Lower lobe of right lung (tissue), 2 donors: ENCODE measurements at regions not wholly inside any gene's neighbourhood (a gene's known extent, or its start where the extent isn't known, plus 50 kb on each side); places are given as distances from the start of the nearest gene placed in this dataset.

Source experiments
- ATAC-seq, 2 donors: fragments of 200-7000 bp; cut with Tn5 transposase; one replicate each; pipeline ENCODE4 v1.9.1; 2020 to 2022; ENCODE audit warnings: mild to moderate bottlenecking in 2 of 2, moderate library complexity in 2 of 2
- DNase-seq: peaks from one replicate; pipeline ENCODE4 v3.0.0-alpha.2; 2020
- H3K27ac ChIP-seq: fragments of 200-600 bp; one replicate; pipeline ENCODE4 v1.8.0; 2022
- H3K27me3 ChIP-seq: fragments of 200-600 bp; one replicate; pipeline ENCODE4 v1.8.0; 2022; ENCODE audit warnings: low read depth
- H3K36me3 ChIP-seq: fragments of 200-600 bp; one replicate; pipeline ENCODE4 v1.8.0; 2022; ENCODE audit warnings: mild to moderate bottlenecking
- H3K4me1 ChIP-seq: fragments of 200-600 bp; one replicate; pipeline ENCODE4 v1.8.0; 2022
- H3K4me3 ChIP-seq: fragments of 200-600 bp; one replicate; pipeline ENCODE4 v1.8.0; 2022; ENCODE audit warnings: mild to moderate bottlenecking
- H3K9me3 ChIP-seq: fragments of 200-600 bp; one replicate; pipeline ENCODE4 v1.8.0; 2022
- intact Hi-C: fragments of 100-400 bp; cut with DNase I; formaldehyde crosslinking; loops from one replicate; pipeline ENCODE4 v1.11.0; 2022
- TF ChIP-seq, protein P1 (sequence below): fragments of 200-600 bp; IDR thresholded peaks from one replicate; pipeline ENCODE4 v1.8.0; 2022; ENCODE audit warnings: antibody characterized with exemption, mild to moderate bottlenecking
- donor health status: DM: no; HTN: yes; CAD: no; lungs with severe emphysema.

DNA sequence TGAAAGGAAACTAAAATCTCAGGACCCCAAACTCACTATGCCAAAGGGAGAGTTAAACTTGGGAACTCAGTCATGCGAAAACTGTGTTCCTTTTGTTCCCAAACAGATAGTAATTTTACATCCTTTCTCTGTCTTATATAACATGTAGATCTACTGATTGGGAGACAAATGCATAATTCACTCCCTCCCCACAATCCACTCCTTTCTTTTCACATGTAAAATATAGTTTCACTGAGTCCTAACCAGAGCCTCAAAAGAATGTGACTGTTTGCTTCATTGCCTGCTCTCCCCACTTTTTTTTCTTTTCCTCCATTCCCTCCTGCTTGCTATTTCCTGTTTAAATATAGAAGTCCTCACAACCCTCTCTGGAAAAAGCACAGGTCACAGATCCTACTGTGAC, 699.3 kb upstream of the ADGRL3 start:
- Histone ChIP-seq H3K4me1 (no peaks in the 10 kb centered on the region), H3K4me3 (no peak overlapping the region), H3K27me3 (no peaks in the 10 kb centered on the region), H3K9me3 (no peaks in the 10 kb centered on the region), H3K36me3 (no peaks in the 10 kb centered on the region), H3K27ac (no peak overlapping the region)
- DNase-seq (no peak), ATAC-seq (no peak)
- intact Hi-C loops = no loop called here
- TF ChIP-seq, protein P1, sequence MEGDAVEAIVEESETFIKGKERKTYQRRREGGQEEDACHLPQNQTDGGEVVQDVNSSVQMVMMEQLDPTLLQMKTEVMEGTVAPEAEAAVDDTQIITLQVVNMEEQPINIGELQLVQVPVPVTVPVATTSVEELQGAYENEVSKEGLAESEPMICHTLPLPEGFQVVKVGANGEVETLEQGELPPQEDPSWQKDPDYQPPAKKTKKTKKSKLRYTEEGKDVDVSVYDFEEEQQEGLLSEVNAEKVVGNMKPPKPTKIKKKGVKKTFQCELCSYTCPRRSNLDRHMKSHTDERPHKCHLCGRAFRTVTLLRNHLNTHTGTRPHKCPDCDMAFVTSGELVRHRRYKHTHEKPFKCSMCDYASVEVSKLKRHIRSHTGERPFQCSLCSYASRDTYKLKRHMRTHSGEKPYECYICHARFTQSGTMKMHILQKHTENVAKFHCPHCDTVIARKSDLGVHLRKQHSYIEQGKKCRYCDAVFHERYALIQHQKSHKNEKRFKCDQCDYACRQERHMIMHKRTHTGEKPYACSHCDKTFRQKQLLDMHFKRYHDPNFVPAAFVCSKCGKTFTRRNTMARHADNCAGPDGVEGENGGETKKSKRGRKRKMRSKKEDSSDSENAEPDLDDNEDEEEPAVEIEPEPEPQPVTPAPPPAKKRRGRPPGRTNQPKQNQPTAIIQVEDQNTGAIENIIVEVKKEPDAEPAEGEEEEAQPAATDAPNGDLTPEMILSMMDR = no peak

DNA sequence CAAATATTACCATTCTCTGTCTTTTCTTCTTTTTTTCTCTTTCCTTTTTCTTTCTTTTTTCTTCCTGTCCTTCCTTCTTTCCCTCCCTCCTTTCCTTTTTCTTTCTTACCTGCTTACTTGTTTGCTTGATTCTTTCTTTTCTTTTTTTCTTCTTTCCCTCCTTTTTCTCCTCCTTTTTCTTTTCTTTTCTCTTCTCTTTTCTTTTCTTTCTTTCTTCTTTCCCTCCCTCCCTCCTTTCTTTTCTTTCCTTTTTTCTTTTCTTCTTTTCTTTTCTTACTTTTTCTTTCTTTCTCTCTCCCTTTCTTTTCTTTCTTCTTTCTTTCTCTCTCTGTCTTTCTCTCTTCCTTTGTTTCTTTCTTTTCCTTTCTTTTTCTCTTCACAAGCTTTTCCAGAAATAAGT, 697.4 kb upstream of the ADGRL3 start:
- H3K27me3 ChIP-seq = no peaks in the 10 kb centered on the region
- no peaks in the 10 kb centered on the region for H3K4me1 ChIP-seq
- DNase-seq (no peak), ATAC-seq (no peak)
- no peaks in the 10 kb centered on the region for H3K9me3 ChIP-seq
- intact Hi-C loops = no loop called here
- no peak overlapping the region for H3K27ac ChIP-seq
- H3K4me3 ChIP-seq = no peak overlapping the region
- H3K36me3 ChIP-seq = no peaks in the 10 kb centered on the region
- TF ChIP-seq, protein P1 = no peak

DNA sequence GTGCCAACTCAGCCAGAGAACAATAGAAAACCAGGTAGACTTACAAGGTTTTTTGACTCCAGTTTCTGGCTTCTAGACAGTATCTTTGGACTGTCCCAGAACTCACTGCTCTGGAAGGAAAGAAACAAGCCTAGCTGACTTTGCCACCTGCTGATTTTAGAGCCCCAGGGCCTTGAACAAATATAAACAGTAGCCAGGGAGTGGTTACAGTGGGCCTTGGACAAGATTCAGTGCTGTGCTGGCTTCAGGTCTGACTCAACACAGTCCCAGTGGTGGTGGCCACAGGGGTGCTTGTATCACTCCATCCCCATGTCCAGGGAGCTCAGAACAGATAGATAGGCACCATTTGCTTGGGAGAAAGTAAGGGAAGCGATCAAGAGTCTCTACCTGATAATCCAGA, 694.1 kb upstream of the ADGRL3 start:
- intact Hi-C loops = no loop called here
- no peaks in the 10 kb centered on the region for H3K9me3 ChIP-seq
- no peaks in the 10 kb centered on the region for H3K36me3 ChIP-seq
- H3K27me3 ChIP-seq = no peaks in the 10 kb centered on the region
- H3K27ac ChIP-seq = no peak overlapping the region
- DNase-seq = no peak
- TF ChIP-seq, protein P1 = no peak
- no peak overlapping the region for H3K4me3 ChIP-seq
- H3K4me1 ChIP-seq = no peaks in the 10 kb centered on the region
- no peak for ATAC-seq

DNA sequence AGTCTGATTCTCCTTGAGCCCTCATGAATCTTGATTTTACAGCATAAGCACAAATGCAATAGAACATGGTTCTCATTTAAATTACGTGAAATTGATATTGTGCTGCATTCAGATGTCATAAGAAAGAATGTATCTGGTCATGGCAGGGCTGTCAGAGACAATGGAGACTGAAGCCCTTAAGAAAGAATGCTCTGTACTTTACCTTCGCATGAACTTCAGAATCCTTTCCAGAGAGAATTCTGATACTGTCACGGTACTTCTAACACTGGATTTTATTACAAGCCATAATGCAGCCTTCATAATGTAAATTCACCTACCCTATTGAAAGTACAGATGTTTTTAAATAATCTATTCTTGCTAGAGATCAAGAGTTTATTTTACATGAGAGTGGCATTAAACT, 677.9 kb upstream of the ADGRL3 start:
- Histone ChIP-seq H3K4me1 (no peaks in the 10 kb centered on the region), H3K9me3 (no peaks in the 10 kb centered on the region), H3K27ac (no peak overlapping the region), H3K36me3 (no peaks in the 10 kb centered on the region), H3K27me3 (no peaks in the 10 kb centered on the region), H3K4me3 (no peak overlapping the region)
- TF ChIP-seq, protein P1 = no peak
- DNase-seq (no peak), ATAC-seq (no peak)
- intact Hi-C loops = no loop called here

DNA sequence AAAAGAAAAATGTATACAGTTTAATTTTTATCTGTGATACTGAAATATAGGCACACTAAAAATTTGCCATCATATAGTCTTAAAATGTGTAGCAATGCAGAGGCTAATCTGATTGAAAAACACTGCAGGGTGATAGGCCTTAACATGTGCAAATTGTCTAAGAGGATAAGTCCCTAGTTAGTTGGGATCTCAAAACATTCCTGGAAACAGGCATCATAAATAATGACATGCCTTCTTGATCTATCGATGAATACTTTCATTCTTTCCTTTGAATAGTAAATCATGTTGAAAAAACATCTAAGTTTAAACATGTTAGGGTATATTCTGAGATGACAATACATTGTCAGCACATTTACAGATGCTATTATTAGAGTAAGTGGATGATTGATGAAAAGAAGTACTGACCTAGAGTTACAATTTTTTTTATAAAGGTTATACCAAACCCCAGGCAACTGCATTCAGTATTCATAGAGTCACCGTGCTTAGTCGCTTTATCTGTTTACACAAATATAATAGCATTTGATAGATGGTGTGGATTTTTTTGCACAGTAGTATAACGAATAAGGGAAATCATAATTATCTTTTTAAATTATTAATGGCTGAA, 668.2 kb upstream of the ADGRL3 start:
- Histone ChIP-seq H3K36me3 (no peaks in the 10 kb centered on the region), H3K9me3 (no peaks in the 10 kb centered on the region), H3K27me3 (no peaks in the 10 kb centered on the region), H3K4me1 (no peaks in the 10 kb centered on the region), H3K27ac (no peak overlapping the region), H3K4me3 (no peak overlapping the region)
- ATAC-seq = no peak
- TF ChIP-seq, protein P1 = no peak
- intact Hi-C loops = no loop called here
- no peak for DNase-seq

DNA sequence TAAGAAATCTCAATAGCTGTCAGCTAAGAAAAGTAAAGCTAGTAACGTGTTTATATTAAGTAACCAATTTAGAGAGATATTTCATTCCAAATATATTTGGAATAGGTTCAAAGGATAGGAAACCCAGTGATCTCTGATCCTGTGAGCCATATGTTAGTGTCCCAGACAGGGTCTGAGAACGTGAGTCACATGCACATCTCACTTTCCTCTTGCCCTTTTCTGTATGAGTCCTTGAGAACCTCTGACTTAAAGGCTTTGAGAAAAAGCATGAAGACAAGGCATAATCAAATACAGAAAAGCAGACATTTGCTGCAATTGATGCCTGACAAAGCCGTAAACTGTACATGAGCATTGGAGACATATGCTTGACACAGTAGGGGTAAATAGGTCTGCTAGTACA, 655.1 kb upstream of the ADGRL3 start:
- DNase-seq = no peak
- ATAC-seq = no peak
- Histone ChIP-seq H3K27me3 (no peaks in the 10 kb centered on the region), H3K9me3 (no peaks in the 10 kb centered on the region), H3K27ac (no peak overlapping the region), H3K36me3 (no peaks in the 10 kb centered on the region), H3K4me1 (no peaks in the 10 kb centered on the region), H3K4me3 (no peak overlapping the region)
- TF ChIP-seq, protein P1 = no peak
- intact Hi-C loops = no loop called here
